ENCODE measurements at regions not wholly inside any gene's neighbourhood (a gene's known extent, or its start where the extent isn't known, plus 50 kb on each side); places are given as distances from the start of the nearest gene placed in this dataset.

GRCh38 chr7:89927762-89928161 is 226.5 kb upstream of the STEAP1 start:
- TF ChIP-seq CTCF (IDR thresholded peaks at IDR 0.05; ENCODE audit: extremely low read depth, missing control alignments), result no peak
- no peak for DNase-seq (ENCODE audit: low spot score)

- DNase-seq (ENCODE audit: low spot score), result no peak
- no peak for TF ChIP-seq CTCF (IDR thresholded peaks at IDR 0.05; ENCODE audit: extremely low read depth, missing control alignments)
These were observed 225.8 kb upstream of the STEAP1 start for GRCh38 chr7:89928451-89928850.

GRCh38 chr7:89934101-89934500 is 220.2 kb upstream of the STEAP1 start:
- no peak for TF ChIP-seq CTCF (IDR thresholded peaks at IDR 0.05; ENCODE audit: extremely low read depth, missing control alignments)
- no peak for DNase-seq (ENCODE audit: low spot score)

GRCh38 chr7:89943525-89944050 is 210.7 kb upstream of the STEAP1 start:
- DNase-seq (ENCODE audit: low spot score), result no peak
- TF ChIP-seq CTCF (IDR thresholded peaks at IDR 0.05; ENCODE audit: extremely low read depth, missing control alignments), result no peak

- TF ChIP-seq CTCF (IDR thresholded peaks at IDR 0.05; ENCODE audit: extremely low read depth, missing control alignments), result no peak
- DNase-seq (ENCODE audit: low spot score), result no peak
These were observed 195.7 kb upstream of the STEAP1 start for GRCh38 chr7:89958525-89959068.

DNA sequence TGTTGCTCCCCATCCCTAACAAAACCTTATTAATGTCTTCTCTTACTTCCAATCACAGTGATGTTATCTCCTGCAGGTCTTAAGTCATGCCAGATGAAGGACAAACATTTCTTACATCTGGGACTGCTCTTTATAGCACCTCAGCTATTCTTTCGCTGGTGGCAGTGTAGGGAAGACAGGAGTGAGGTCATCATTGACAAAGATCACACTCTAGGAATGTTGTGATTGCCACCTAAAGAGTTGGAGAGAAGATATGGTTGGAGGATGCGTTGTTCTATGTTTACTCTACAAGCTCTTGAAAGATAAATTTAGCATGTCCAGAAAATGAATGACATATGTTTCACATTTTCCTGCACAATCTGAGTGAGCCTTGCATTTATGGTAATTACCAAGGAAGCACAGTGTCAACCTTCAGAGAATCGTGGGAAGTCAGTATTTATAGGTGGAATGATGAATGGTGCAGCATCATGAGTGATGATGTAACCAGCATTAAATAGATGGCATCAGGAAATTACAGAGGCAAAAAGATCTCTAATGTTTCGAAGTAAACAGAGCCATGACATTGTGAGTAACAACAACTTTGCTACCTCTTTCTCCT is 188.1 kb upstream of the STEAP1 start:
- no peak for DNase-seq (ENCODE audit: low spot score)
- TF ChIP-seq CTCF (IDR thresholded peaks at IDR 0.05; ENCODE audit: extremely low read depth, missing control alignments), result no peak

- no peak for TF ChIP-seq CTCF (IDR thresholded peaks at IDR 0.05; ENCODE audit: extremely low read depth, missing control alignments)
- DNase-seq (ENCODE audit: low spot score), result no peak
These were observed 178.7 kb upstream of the STEAP1 start for GRCh38 chr7:89975577-89975976.

Data from GM20000 (cell line).